Astrocyte of the cerebellum (primary cell): ENCODE measurements at regions not wholly inside any gene's neighbourhood (a gene's known extent, or its start where the extent isn't known, plus 50 kb on each side); places are given as distances from the start of the nearest gene placed in this dataset.

ENCODE experiments used
- DNase-seq: peaks from one replicate; pipeline ENCODE4 v3.0.0-alpha.2; 2011; ENCODE audit warnings: low read depth
- H3K4me3 ChIP-seq: 2 replicates; pipeline ENCODE4 v1.5.1; 2011; ENCODE audit warnings: mild to moderate bottlenecking, low read depth, low read length, moderate library complexity
- in situ Hi-C: cut with HindIII; loops from 2 replicates; pipeline ENCODE4 v1.10.0; 2017; ENCODE audit warnings: low sequenced_read_pairs
- TF ChIP-seq, protein P1 (sequence below): IDR thresholded peaks from 2 replicates; pipeline ENCODE4 v1.5.1; 2012; ENCODE audit warnings: low read length, low read depth, moderate library complexity, mild to moderate bottlenecking; ENCODE audit errors: missing control alignments

DNA sequence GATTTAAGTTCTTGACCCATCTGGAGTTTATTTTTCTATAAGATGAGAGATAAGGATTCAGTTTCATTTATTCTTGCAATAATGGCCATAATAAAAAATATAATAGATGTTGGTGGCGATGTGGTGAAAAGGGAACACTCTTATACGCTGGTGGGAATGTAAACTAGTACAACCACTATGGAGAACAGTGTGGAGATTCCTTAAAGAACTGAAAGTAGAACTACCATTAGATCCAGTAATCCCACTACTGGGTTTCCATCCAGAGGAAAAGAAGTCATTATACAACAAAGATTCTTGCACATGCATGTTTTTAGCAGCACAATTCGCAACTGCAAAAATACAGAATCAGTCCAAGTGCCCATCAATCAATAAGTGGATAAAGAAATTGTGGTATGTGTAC lies 1040.5 kb upstream of the GYPC start:
- no peak for DNase-seq
- no peak overlapping the region for H3K4me3 ChIP-seq
- in situ Hi-C loops = no loop called here
- TF ChIP-seq, protein P1, sequence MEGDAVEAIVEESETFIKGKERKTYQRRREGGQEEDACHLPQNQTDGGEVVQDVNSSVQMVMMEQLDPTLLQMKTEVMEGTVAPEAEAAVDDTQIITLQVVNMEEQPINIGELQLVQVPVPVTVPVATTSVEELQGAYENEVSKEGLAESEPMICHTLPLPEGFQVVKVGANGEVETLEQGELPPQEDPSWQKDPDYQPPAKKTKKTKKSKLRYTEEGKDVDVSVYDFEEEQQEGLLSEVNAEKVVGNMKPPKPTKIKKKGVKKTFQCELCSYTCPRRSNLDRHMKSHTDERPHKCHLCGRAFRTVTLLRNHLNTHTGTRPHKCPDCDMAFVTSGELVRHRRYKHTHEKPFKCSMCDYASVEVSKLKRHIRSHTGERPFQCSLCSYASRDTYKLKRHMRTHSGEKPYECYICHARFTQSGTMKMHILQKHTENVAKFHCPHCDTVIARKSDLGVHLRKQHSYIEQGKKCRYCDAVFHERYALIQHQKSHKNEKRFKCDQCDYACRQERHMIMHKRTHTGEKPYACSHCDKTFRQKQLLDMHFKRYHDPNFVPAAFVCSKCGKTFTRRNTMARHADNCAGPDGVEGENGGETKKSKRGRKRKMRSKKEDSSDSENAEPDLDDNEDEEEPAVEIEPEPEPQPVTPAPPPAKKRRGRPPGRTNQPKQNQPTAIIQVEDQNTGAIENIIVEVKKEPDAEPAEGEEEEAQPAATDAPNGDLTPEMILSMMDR = no peak

DNA sequence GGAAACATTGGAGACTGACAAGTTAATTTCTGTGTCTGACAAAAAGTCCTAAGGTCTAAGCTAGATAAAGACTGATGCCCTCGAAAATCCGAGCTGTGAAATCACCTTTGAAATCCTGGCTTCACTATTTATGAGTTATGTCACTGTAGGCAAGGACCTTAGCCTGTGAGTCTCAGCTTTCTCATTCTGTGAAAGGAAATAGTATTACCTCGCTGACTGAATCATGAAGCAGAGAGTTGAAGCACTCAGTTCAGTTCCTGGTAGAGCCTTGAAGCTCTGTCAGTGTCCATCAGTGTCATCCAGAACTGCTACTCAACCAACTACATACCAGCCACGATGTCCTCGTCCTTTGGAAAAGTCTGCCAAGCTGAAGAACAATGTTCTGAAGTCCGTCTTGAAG lies 1025.6 kb upstream of the GYPC start:
- TF ChIP-seq, protein P1 = no peak
- in situ Hi-C loops = no loop called here
- H3K4me3 ChIP-seq = no peak overlapping the region
- no peak for DNase-seq

DNA sequence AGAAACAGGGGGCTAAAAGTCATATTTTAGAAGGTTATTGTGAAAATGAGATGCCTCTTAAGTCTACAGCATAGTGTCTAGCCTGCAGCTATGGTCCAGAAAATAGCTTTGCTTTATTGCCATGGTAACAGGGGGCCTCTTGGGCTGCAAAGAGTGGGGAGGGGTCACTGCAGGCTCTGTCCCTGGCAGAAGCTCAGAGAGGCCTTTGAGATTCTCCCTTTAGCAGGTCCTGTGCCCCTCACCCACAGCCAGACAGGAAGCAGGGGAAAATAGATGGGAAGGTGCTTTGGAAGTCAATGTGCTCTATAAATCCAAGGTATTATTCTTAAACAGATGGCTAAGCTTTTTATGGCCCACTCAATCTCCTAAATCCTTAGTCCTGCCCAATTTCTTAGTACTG lies 1021.3 kb upstream of the GYPC start:
- TF ChIP-seq, protein P1 = no peak
- no peak for DNase-seq
- in situ Hi-C loops = no loop called here
- H3K4me3 ChIP-seq = no peak overlapping the region

DNA sequence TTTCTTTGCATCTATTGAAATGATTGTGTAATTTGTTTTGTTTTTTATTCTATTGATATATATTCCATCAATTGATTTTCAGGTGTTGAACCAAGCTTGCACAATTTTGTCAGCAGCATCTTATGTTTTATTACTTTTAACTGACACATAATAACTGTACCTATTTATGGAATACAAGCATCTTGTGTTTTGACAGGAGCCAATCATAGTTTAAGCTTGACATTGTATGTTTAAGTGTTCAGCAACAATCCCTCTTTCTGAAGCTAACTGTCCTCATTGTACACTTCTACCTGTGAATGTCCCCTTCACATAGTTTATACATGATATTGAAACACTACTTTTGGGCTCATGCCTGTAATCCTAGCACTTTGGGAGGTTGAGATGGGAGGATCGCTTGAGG lies 1017.6 kb upstream of the GYPC start:
- DNase-seq = no peak
- TF ChIP-seq, protein P1 = no peak
- H3K4me3 ChIP-seq = no peak overlapping the region
- in situ Hi-C loops = no loop called here

DNA sequence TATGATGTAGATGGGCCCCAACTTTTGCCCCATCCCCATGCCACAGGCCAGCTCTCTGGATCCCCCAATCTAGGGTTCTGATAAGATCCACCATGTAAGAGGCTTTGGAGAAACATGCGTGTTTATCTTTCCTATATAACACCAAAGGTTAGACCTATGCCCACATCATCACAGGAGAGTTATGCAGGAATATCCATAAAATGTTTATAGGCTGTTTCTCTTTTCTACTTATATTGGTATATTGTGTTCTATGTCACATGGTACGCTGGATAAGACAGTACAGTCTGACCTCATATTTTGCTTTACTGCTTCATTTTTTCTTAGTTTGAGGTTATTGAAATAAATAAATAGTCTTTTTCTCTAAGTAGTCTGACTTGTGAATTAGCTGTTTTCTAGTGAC lies 1013.9 kb upstream of the GYPC start:
- in situ Hi-C loops = no loop called here
- H3K4me3 ChIP-seq = no peak overlapping the region
- no peak for DNase-seq
- TF ChIP-seq, protein P1 = no peak

DNA sequence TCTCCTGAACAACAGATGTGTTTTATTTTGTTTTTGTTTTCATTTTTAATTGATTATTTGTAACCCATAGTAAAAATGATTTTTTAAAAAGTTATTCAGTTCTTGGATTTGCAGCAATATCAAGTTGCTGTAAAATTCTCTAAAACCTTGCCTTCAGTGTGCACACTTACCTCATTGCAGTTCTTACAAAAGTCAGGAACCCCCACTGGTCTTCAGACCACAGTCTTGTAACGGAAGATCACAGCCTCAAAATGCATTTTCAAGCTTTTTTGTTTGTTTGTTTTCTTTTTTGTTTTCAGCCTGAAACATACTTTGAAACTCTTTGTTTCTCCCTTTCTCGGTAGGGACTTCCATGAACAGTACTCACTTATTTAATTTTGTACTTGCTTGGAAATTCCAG lies 1012.8 kb upstream of the GYPC start:
- no peak overlapping the region for H3K4me3 ChIP-seq
- in situ Hi-C loops = no loop called here
- DNase-seq = no peak
- TF ChIP-seq, protein P1 = no peak

DNA sequence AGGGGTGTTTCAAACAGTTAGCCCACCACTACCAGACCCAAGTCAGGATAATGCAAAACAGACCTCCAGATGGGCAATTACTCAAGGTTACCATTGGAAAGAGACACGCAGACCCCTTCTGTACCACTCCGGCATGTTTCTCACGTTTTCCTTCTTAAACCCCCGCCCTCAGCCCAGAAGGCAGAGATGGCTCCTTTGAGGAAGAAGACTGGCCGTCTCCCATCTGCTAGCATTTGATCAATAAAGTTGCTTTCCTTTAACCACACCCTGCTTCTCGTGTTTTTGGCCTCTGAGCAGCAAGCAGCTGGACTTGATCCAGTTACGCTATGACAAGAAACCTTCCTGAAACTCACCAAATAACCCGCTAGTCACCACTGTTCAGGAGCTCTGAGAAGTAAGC lies 1012.4 kb upstream of the GYPC start:
- no peak for DNase-seq
- in situ Hi-C loops = no loop called here
- TF ChIP-seq, protein P1 = no peak
- H3K4me3 ChIP-seq = no peak overlapping the region
